Naive thymus-derived CD4-positive, alpha-beta T cell (primary cell): ENCODE measurements at regions not wholly inside any gene's neighbourhood (a gene's known extent, or its start where the extent isn't known, plus 50 kb on each side); places are given as distances from the start of the nearest gene placed in this dataset.

Experiments
- ATAC-seq: fragments of 150-1000 bp; cut with Tn5 transposase; 2 replicates; pipeline ENCODE4 v1.10.0; 2021; ENCODE audit warnings: mild to moderate bottlenecking, moderate library complexity
- CTCF ChIA-PET: fragments of 350-600 bp; sonication (Branson Sonifier 250); formaldehyde crosslinking; loops from one replicate; lab custom pipeline; 2021; ENCODE audit warnings: antibody characterized with exemption; lab: Charles Lee
- POLR2A ChIA-PET: fragments of 350-600 bp; sonication (Branson Sonifier 250); formaldehyde crosslinking; loops from one replicate; lab custom pipeline; 2021; ENCODE audit warnings: antibody characterized with exemption, inconsistent platforms; lab: Charles Lee
- DNase-seq, 9 donors: peaks; one replicate each; pipeline versions ENCODE4 v3.0.0 to v3.0.0-alpha.2; 2020 to 2022; ENCODE audit warnings: mixed read lengths in 1 of 9
- H3K27ac ChIP-seq: one replicate; pipeline ENCODE4 v1.7.0; 2013; ENCODE audit warnings: mild to moderate bottlenecking, low read depth, low read length, moderate library complexity
- H3K27me3 ChIP-seq, 2 donors: one replicate each; pipeline ENCODE4 v1.7.0; 2013; ENCODE audit warnings: low read length in 2 of 2, mild to moderate bottlenecking in 2 of 2, moderate library complexity in 2 of 2; ENCODE audit not compliant: control insufficient read depth in 2 of 2, insufficient read depth in 2 of 2
- H3K36me3 ChIP-seq, 3 experiments: 1 replicate in 2 of 3; 2 replicates in 1 of 3; pipeline ENCODE4 v1.7.0; 2013; ENCODE audit warnings: low read length in 3 of 3, mild to moderate bottlenecking in 3 of 3, moderate library complexity in 1 of 3; ENCODE audit not compliant: insufficient read depth in 3 of 3, control insufficient read depth in 2 of 3
- H3K4me1 ChIP-seq, 2 donors: one replicate each; pipeline ENCODE4 v1.7.0; 2013; ENCODE audit warnings: low read length in 2 of 2, mild to moderate bottlenecking in 2 of 2, moderate library complexity in 1 of 2; ENCODE audit not compliant: control insufficient read depth in 2 of 2, insufficient read depth in 2 of 2
- H3K4me3 ChIP-seq: 2 replicates; pipeline ENCODE4 v1.7.0; 2013; ENCODE audit warnings: mild to moderate bottlenecking, low read length
- H3K9me3 ChIP-seq, 3 experiments: 1 replicate in 2 of 3; 2 replicates in 1 of 3; pipeline ENCODE4 v1.7.0; 2013; ENCODE audit warnings: low read length in 3 of 3; ENCODE audit not compliant: control insufficient read depth in 2 of 3
- H3K27ac Mint-ChIP-seq, 9 donors: one replicate each; pipeline ENCODE4 v1.8.0; 2020 to 2022; ENCODE audit warnings: mixed read lengths in 9 of 9, mild to moderate bottlenecking in 8 of 9, moderate library complexity in 5 of 9, inconsistent platforms in 2 of 9
- H3K27me3 Mint-ChIP-seq, 5 donors: one replicate each; pipeline ENCODE4 v1.8.0; 2021 to 2022; ENCODE audit warnings: mixed read lengths in 5 of 5, mild to moderate bottlenecking in 1 of 5
- H3K36me3 Mint-ChIP-seq, 5 donors: one replicate each; pipeline ENCODE4 v1.8.0; 2020 to 2022; ENCODE audit warnings: mixed read lengths in 5 of 5, mild to moderate bottlenecking in 3 of 5, inconsistent platforms in 1 of 5
- H3K4me1 Mint-ChIP-seq, 7 donors: one replicate each; pipeline ENCODE4 v1.8.0; 2020 to 2022; ENCODE audit warnings: mixed read lengths in 7 of 7, mild to moderate bottlenecking in 3 of 7, inconsistent platforms in 1 of 7
- H3K4me3 Mint-ChIP-seq, 10 donors: one replicate each; pipeline ENCODE4 v1.8.0; 2020 to 2022; ENCODE audit warnings: mild to moderate bottlenecking in 10 of 10, mixed read lengths in 10 of 10, moderate library complexity in 6 of 10, inconsistent platforms in 2 of 10
- H3K9me3 Mint-ChIP-seq, 11 donors: one replicate each; pipeline ENCODE4 v1.8.0; 2020 to 2022; ENCODE audit warnings: mixed read lengths in 11 of 11, mild to moderate bottlenecking in 4 of 11, inconsistent platforms in 1 of 11, moderate library complexity in 1 of 11
- intact Hi-C, 2 donors: fragments of 100-400 bp; cut with micrococcal nuclease; formaldehyde crosslinking; loops; one replicate each; pipeline ENCODE4 v1.15.1; 2023

- no peaks in the 10 kb centered on the region for H3K4me1 Mint-ChIP-seq
- ATAC-seq (no peak), DNase-seq (no peak)
- Histone ChIP-seq H3K36me3 (no peaks in the 10 kb centered on the region), H3K27me3 (no peaks in the 10 kb centered on the region), H3K4me3 (no peak overlapping the region), H3K9me3 (no peaks in the 10 kb centered on the region), H3K27ac (no peak overlapping the region), H3K4me1 (no peaks in the 10 kb centered on the region)
- H3K4me3 Mint-ChIP-seq, result no peak overlapping the region
- H3K9me3 Mint-ChIP-seq, result peaks cover 0 to 20% (median 5%) of the 10 kb centered on the region in 11 donors
- ChIA-PET POLR2A (no interaction called here), CTCF (interaction anchor here (0.6 kb wide), 1 partner anchor 65 kb away, joined by 5 read pairs; no protein-coding TSS in a partner anchor)
- intact Hi-C loops, result no loop called here
- no peaks in the 10 kb centered on the region for H3K36me3 Mint-ChIP-seq
- H3K27ac Mint-ChIP-seq, result no peak overlapping the region
- H3K27me3 Mint-ChIP-seq, result no peaks in the 10 kb centered on the region
Observed at GRCh38 chr1:68994096-68994495, 497.2 kb upstream of the DEPDC1 start.

DNA sequence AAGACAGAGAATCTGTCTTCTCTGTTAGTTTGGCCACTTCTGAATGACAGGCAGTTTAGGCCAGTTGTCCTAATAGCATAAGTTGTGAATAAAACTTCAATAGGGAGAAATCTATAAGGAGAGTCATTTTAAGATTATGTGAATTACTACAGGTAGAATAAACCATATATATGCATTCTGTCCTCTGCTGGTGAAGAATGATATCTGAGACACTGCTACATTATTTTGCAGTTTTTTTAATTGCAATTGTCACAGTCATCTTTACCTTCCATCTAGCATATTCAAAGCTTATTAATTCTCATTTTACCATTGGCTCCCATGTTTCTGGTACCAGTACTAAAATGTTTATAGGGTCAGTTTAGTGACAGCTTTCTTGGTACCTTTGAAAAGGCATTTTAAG, 519.6 kb upstream of the DEPDC1 start:
- Mint-ChIP-seq H3K36me3 (no peaks in the 10 kb centered on the region), H3K27ac (no peak overlapping the region), H3K4me1 (no peaks in the 10 kb centered on the region), H3K27me3 (no peaks in the 10 kb centered on the region), H3K9me3 (peaks cover 0 to 29% (median 6%) of the 10 kb centered on the region in 11 donors), H3K4me3 (no peak overlapping the region)
- no peak overlapping the region for H3K4me3 ChIP-seq
- CTCF ChIA-PET, result no interaction called here
- intact Hi-C loops, result no loop called here
- DNase-seq (no peak), ATAC-seq (no peak)
- no peak overlapping the region for H3K27ac ChIP-seq
- H3K4me1 ChIP-seq, result no peaks in the 10 kb centered on the region
- no peaks in the 10 kb centered on the region for H3K27me3 ChIP-seq
- H3K36me3 ChIP-seq, result no peaks in the 10 kb centered on the region
- POLR2A ChIA-PET, result no interaction called here
- no peaks in the 10 kb centered on the region for H3K9me3 ChIP-seq

- no peak overlapping the region for H3K4me3 ChIP-seq
- H3K9me3 Mint-ChIP-seq, result peaks cover 12 to 52% (median 24%) of the 10 kb centered on the region in 11 donors
Observed at GRCh38 chr1:69029649-69030048, 532.8 kb upstream of the DEPDC1 start.

GRCh38 chr1:69038379-69038778, 529.3 kb upstream of the LRRC7 start:
- Mint-ChIP-seq H3K9me3 (peaks cover 4 to 43% (median 21%) of the 10 kb centered on the region in 11 donors), H3K27ac (no peak overlapping the region), H3K4me3 (no peak overlapping the region), H3K27me3 (no peaks in the 10 kb centered on the region), H3K4me1 (peaks cover 0 to 2% (median 0%) of the 10 kb centered on the region in 7 donors), H3K36me3 (peaks cover 0 to 4% (median 0%) of the 10 kb centered on the region in 5 donors)
- H3K27ac ChIP-seq, result no peak overlapping the region
- ChIA-PET POLR2A (no interaction called here), CTCF (no interaction called here)
- intact Hi-C loops, result no loop called here
- H3K36me3 ChIP-seq, result no peaks in the 10 kb centered on the region
- no peak for ATAC-seq
- H3K27me3 ChIP-seq, result no peaks in the 10 kb centered on the region
- no peak for DNase-seq
- peaks cover 0 to 7% (median 0%) of the 10 kb centered on the region in 3 experiments for H3K9me3 ChIP-seq
- no peak overlapping the region for H3K4me3 ChIP-seq
- no peaks in the 10 kb centered on the region for H3K4me1 ChIP-seq

More at GRCh38 chr1:69029649-69030048, 532.8 kb upstream of the DEPDC1 start:
- Mint-ChIP-seq H3K27ac (no peak overlapping the region), H3K27me3 (no peaks in the 10 kb centered on the region), H3K4me1 (no peaks in the 10 kb centered on the region), H3K4me3 (no peak overlapping the region), H3K36me3 (peaks cover 0 to 7% (median 0%) of the 10 kb centered on the region in 5 donors)
- ChIA-PET CTCF (no interaction called here), POLR2A (no interaction called here)
- H3K9me3 ChIP-seq, result peaks cover 0 to 13% (median 0%) of the 10 kb centered on the region in 3 experiments
- no peaks in the 10 kb centered on the region for H3K27me3 ChIP-seq
- intact Hi-C loops, result no loop called here
- no peak for ATAC-seq
- no peak overlapping the region for H3K27ac ChIP-seq
- no peaks in the 10 kb centered on the region for H3K36me3 ChIP-seq
- no peak for DNase-seq
- no peaks in the 10 kb centered on the region for H3K4me1 ChIP-seq

GRCh38 chr1:69045572-69045971, 522.1 kb upstream of the LRRC7 start:
- CTCF ChIA-PET, result no interaction called here
- no peak for ATAC-seq
- intact Hi-C loops, result no loop called here

DNA sequence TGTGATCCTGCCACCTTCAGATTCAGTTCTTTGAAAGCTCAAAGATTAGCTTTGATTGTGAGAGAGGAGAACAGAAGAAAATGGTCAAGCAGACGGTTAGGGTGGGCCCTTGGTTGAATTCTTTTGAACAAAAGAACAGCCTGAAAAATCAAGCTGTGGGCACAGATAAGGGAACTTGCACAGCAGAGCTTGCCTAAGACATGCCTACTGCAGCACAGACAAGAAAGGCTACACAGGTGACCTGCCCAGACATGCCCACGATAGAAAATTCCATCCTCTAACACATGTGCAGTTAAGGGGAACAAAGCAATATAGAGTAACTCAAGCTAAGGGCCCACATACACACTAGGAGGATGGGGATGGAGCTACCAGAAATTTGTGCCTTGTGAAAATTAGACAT, 512.5 kb upstream of the LRRC7 start:
- no peaks in the 10 kb centered on the region for H3K27me3 ChIP-seq
- CTCF ChIA-PET, result no interaction called here
- no peak overlapping the region for H3K27ac Mint-ChIP-seq
- DNase-seq (no peak), ATAC-seq (no peak)
- no peaks in the 10 kb centered on the region for H3K27me3 Mint-ChIP-seq
- H3K36me3 Mint-ChIP-seq, result no peaks in the 10 kb centered on the region
- POLR2A ChIA-PET, result no interaction called here
- H3K4me1 Mint-ChIP-seq, result no peaks in the 10 kb centered on the region
- H3K9me3 ChIP-seq, result no peaks in the 10 kb centered on the region
- H3K4me3 Mint-ChIP-seq, result no peak overlapping the region
- intact Hi-C loops, result no loop called here
- no peaks in the 10 kb centered on the region for H3K36me3 ChIP-seq
- peaks cover 0 to 8% (median 0%) of the 10 kb centered on the region in 11 donors for H3K9me3 Mint-ChIP-seq
- no peak overlapping the region for H3K27ac ChIP-seq
- no peaks in the 10 kb centered on the region for H3K4me1 ChIP-seq
- no peak overlapping the region for H3K4me3 ChIP-seq

More at GRCh38 chr1:69045572-69045971, 522.1 kb upstream of the LRRC7 start:
- Mint-ChIP-seq H3K4me3 (no peak overlapping the region), H3K36me3 (no peaks in the 10 kb centered on the region), H3K27ac (no peak overlapping the region), H3K27me3 (no peaks in the 10 kb centered on the region), H3K4me1 (no peaks in the 10 kb centered on the region), H3K9me3 (peaks cover 0 to 19% (median 7%) of the 10 kb centered on the region in 11 donors)
- H3K4me3 ChIP-seq, result no peak overlapping the region
- POLR2A ChIA-PET, result no interaction called here
- no peaks in the 10 kb centered on the region for H3K4me1 ChIP-seq
- H3K27ac ChIP-seq, result no peak overlapping the region
- no peaks in the 10 kb centered on the region for H3K27me3 ChIP-seq
- no peaks in the 10 kb centered on the region for H3K36me3 ChIP-seq
- no peaks in the 10 kb centered on the region for H3K9me3 ChIP-seq
- DNase-seq, result no peak

GRCh38 chr1:69058454-69058853, 509.3 kb upstream of the LRRC7 start:
- Histone ChIP-seq H3K9me3 (no peaks in the 10 kb centered on the region), H3K4me1 (no peaks in the 10 kb centered on the region), H3K27ac (no peak overlapping the region), H3K4me3 (no peak overlapping the region), H3K27me3 (no peaks in the 10 kb centered on the region), H3K36me3 (no peaks in the 10 kb centered on the region)
- Mint-ChIP-seq H3K27ac (no peak overlapping the region), H3K36me3 (peaks cover 0 to 3% (median 0%) of the 10 kb centered on the region in 5 donors), H3K9me3 (peaks cover 0 to 10% (median 0%) of the 10 kb centered on the region in 11 donors), H3K4me1 (no peaks in the 10 kb centered on the region), H3K4me3 (no peak overlapping the region), H3K27me3 (no peaks in the 10 kb centered on the region)
- CTCF ChIA-PET, result no interaction called here
- ATAC-seq, result no peak
- POLR2A ChIA-PET, result no interaction called here
- DNase-seq, result no peak
- intact Hi-C loops, result no loop called here
